Coronary artery (tissue), 2 donors: ENCODE measurements at regions not wholly inside any gene's neighbourhood (a gene's known extent, or its start where the extent isn't known, plus 50 kb on each side); places are given as distances from the start of the nearest gene placed in this dataset.

Source experiments
- DNase-seq: peaks from one replicate; pipeline ENCODE4 v3.0.0-alpha.2; 2017; ENCODE audit warnings: low spot score
- H3K27ac ChIP-seq, 2 donors: fragments of 200-600 bp; sonication (generic); one replicate each; pipeline ENCODE4 v1.5.1; 2016 to 2019
- H3K4me3 ChIP-seq: fragments of 200-600 bp; sonication (generic); 2 replicates; pipeline ENCODE4 v1.5.1; 2016; ENCODE audit warnings: mild to moderate bottlenecking, moderate library complexity
- TF ChIP-seq, protein P1 (sequence below): fragments of 200-600 bp; sonication (generic); IDR thresholded peaks from one replicate; pipeline ENCODE4 v1.5.1; 2019; ENCODE audit warnings: antibody characterized with exemption

DNA sequence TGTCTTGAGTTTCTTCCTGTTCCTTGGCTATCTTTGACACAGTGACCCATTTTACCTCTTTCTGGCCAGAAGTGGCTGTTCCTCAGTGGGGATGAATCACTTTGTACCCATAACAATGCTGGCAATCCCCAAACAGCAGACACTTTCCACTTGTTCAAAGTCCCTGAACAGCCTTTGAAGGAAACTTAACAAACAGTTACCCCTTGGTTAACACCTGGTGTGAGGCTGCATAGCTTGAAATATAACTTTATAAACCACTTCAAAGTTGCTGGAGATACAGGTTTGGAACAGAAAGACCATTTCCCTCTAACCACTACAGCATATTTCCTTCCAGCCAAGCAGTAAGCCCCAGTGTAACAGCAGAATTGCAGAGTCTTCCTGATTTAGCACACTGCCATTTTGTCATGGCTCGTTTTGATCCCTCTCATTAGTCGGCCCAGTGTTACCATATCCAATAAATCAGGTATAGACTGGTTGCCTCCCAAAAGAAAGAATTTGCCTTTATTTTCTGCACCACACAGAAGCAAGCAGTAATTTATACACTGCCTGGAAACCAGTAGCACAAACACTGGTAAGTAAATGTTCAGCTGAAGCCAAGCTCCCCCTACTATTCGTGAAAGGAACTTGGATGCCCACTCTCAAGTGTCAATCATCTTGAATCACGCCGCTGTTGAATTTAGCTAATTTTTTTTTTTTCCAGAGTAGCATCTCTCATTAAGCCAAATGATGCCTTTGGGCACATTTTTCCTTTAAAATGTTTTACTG, 225.9 kb downstream of the PIK3R1 start:
- TF ChIP-seq, protein P1, sequence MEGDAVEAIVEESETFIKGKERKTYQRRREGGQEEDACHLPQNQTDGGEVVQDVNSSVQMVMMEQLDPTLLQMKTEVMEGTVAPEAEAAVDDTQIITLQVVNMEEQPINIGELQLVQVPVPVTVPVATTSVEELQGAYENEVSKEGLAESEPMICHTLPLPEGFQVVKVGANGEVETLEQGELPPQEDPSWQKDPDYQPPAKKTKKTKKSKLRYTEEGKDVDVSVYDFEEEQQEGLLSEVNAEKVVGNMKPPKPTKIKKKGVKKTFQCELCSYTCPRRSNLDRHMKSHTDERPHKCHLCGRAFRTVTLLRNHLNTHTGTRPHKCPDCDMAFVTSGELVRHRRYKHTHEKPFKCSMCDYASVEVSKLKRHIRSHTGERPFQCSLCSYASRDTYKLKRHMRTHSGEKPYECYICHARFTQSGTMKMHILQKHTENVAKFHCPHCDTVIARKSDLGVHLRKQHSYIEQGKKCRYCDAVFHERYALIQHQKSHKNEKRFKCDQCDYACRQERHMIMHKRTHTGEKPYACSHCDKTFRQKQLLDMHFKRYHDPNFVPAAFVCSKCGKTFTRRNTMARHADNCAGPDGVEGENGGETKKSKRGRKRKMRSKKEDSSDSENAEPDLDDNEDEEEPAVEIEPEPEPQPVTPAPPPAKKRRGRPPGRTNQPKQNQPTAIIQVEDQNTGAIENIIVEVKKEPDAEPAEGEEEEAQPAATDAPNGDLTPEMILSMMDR: no peak
- no peak for DNase-seq
- no peak overlapping the region for H3K27ac ChIP-seq
- H3K4me3 ChIP-seq: no peak overlapping the region

- H3K4me3 ChIP-seq: no peak overlapping the region
- TF ChIP-seq, protein P1: no peak
- no peak for DNase-seq
- H3K27ac ChIP-seq: no peak overlapping the region
These were observed 227.5 kb downstream of the PIK3R1 start for GRCh38 chr5:68443091-68443490.

DNA sequence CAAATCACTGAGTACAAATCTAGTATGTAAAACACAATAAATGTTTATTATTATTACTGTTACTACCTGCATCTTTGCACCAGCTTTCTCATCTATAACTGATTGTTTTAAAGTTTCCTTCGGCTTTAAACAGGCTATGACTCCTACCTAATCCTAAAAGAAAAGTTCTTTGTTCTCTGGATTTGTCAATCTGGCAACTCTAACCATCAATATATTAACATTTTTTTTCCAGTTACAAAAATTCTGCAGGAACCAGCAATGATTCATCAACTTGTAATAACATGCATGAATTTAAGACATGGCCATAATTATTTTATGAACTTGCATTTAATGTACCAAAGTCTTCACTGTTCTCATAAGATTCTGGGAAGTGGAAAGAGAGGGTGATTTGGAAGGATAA, 228.5 kb downstream of the PIK3R1 start:
- TF ChIP-seq, protein P1: no peak
- H3K27ac ChIP-seq: no peak overlapping the region
- H3K4me3 ChIP-seq: no peak overlapping the region
- no peak for DNase-seq

DNA sequence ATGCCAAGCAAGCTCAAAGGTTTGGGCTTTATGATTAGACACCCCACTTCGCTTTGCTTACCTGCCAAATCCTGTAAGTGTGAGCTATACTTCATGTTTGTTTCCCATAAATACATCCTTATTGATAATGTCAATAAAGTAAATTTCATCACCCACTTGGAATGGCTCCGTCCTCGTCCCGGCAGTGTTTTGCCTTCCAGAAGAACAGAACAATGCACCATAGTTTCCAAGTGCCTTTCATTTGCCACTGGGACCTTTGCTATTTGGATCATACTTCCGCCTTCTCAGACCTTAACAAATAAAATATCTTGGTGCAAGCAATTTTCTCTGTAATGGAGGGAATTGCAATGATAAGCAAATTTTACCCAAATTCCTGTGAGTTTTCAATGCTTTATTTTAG, 229.3 kb downstream of the PIK3R1 start:
- no peak overlapping the region for H3K27ac ChIP-seq
- H3K4me3 ChIP-seq: no peak overlapping the region
- DNase-seq: no peak
- TF ChIP-seq, protein P1: no peak

- TF ChIP-seq, protein P1: no peak
- Histone ChIP-seq H3K4me3 (no peak overlapping the region), H3K27ac (no peak overlapping the region)
- no peak for DNase-seq
These were observed 229.9 kb downstream of the PIK3R1 start for GRCh38 chr5:68445257-68446069.

GRCh38 chr5:68446070-68446357, 230.5 kb downstream of the PIK3R1 start:
- Histone ChIP-seq H3K27ac (no peak overlapping the region), H3K4me3 (no peak overlapping the region)
- TF ChIP-seq, protein P1: no peak
- no peak for DNase-seq

DNA sequence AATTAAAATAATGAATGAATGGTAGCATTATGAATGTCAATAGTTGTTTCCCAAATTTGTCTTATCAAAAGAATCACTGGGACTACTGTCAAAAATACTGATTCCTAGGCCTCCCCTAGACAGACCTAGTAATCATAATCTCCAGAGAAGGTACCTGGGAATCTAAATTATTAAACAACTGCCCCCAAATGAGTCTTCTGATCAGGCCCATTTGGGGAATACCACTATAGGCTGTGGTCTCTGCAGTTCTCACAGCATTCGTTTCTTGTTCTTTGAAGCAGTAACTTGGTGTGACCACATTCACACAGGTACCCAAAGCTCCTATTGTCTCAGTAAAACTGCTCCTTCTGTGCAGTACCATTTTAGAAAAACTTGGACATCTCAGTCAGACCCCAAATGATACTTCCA, 230.9 kb downstream of the PIK3R1 start:
- TF ChIP-seq, protein P1: no peak
- no peak for DNase-seq
- Histone ChIP-seq H3K27ac (no peak overlapping the region), H3K4me3 (no peak overlapping the region)
